NT2/D1 (cell line): ENCODE measurements at regions not wholly inside any gene's neighbourhood (a gene's known extent, or its start where the extent isn't known, plus 50 kb on each side); places are given as distances from the start of the nearest gene placed in this dataset.

Experiments
- SUZ12 ChIP-seq: IDR thresholded peaks from 2 replicates; pipeline ENCODE4 v1.6.1; 2011; ENCODE audit not compliant: insufficient read length, insufficient read depth; ENCODE audit errors: extremely low read depth
- YY1 ChIP-seq: IDR thresholded peaks from 2 replicates; pipeline ENCODE4 v1.6.1; 2011; ENCODE audit not compliant: insufficient read length, insufficient read depth
- ZNF274 ChIP-seq: IDR thresholded peaks from 2 replicates; pipeline ENCODE4 v1.6.1; 2011; ENCODE audit warnings: mild to moderate bottlenecking, low read depth, low read length

DNA sequence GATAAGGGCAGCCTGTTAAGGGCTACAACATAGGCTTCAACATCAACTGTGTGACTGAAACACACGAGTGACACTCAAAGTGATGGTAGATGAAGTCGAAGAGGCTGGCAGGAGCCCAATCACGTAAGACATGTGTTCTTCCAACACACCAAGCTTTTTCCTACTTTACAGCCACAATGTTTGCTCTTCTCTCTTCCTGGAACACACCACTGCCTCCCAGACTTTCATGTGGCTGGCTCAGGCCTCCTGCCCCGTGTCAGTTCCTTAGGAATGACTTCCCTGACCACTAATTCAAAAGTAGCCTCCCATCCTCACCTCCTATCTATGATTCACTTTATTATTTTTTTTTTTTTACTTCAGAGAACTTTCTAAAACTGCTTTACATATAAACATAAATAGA, 209.2 kb downstream of the GPAM start:
- TF ChIP-seq ZNF274, result no peak
- TF ChIP-seq YY1, result no peak
- TF ChIP-seq SUZ12, result no peak
